H9 (cell line): ENCODE measurements at regions not wholly inside any gene's neighbourhood (a gene's known extent, or its start where the extent isn't known, plus 50 kb on each side); places are given as distances from the start of the nearest gene placed in this dataset.

Experiments
- DNase-seq: peaks from one replicate; pipeline ENCODE4 v3.0.0-alpha.2; 2017
- H2AFZ ChIP-seq: one replicate; pipeline ENCODE4 v1.6.1; 2013; ENCODE audit warnings: mild to moderate bottlenecking, low read length, control low read depth, moderate library complexity
- H2AK5ac ChIP-seq: 2 replicates; pipeline ENCODE4 v1.6.1; 2013; ENCODE audit warnings: low read length, control low read depth, mixed read lengths; ENCODE audit not compliant: insufficient read length
- H2BK120ac ChIP-seq: one replicate; pipeline ENCODE4 v1.6.1; 2013; ENCODE audit warnings: low read depth, mild to moderate bottlenecking, low read length, control low read depth, inconsistent platforms; ENCODE audit not compliant: poor library complexity, severe bottlenecking
- H2BK12ac ChIP-seq: 2 replicates; pipeline ENCODE4 v1.6.1; 2013; ENCODE audit warnings: low read length, control low read depth, mixed read lengths, low read depth; ENCODE audit not compliant: insufficient read length
- H2BK15ac ChIP-seq: 2 replicates; pipeline ENCODE4 v1.6.1; 2013; ENCODE audit warnings: low read depth, low read length, control low read depth
- H2BK20ac ChIP-seq: one replicate; pipeline ENCODE4 v1.6.1; 2013; ENCODE audit warnings: low read depth, mild to moderate bottlenecking, low read length, control low read depth, inconsistent platforms; ENCODE audit not compliant: poor library complexity, severe bottlenecking
- H2BK5ac ChIP-seq: 2 replicates; pipeline ENCODE4 v1.6.1; 2013; ENCODE audit warnings: low read length, control low read depth, mixed read lengths; ENCODE audit not compliant: insufficient read length
- H3K14ac ChIP-seq: 2 replicates; pipeline ENCODE4 v1.6.1; 2013; ENCODE audit warnings: low read length, control low read depth; ENCODE audit not compliant: insufficient read depth
- H3K18ac ChIP-seq: 2 replicates; pipeline ENCODE4 v1.6.1; 2013; ENCODE audit warnings: low read depth, mild to moderate bottlenecking, mixed read lengths, low read length, control low read depth; ENCODE audit not compliant: insufficient read length
- H3K23ac ChIP-seq: 2 replicates; pipeline ENCODE4 v1.6.1; 2013; ENCODE audit warnings: low read length, control low read depth, mixed read lengths, low read depth; ENCODE audit not compliant: insufficient read length
- H3K23me2 ChIP-seq: 2 replicates; pipeline ENCODE4 v1.6.1; 2013; ENCODE audit warnings: low read depth, mild to moderate bottlenecking, mixed read lengths, low read length, control low read depth; ENCODE audit not compliant: insufficient read length, poor library complexity, severe bottlenecking
- H3K27ac ChIP-seq: 2 replicates; pipeline ENCODE4 v1.5.1; 2013; ENCODE audit warnings: low read length, control low read depth, mixed read lengths, low read depth; ENCODE audit not compliant: insufficient read length
- H3K27me3 ChIP-seq: 2 replicates; pipeline ENCODE4 v1.6.1; 2013; ENCODE audit warnings: low read length, control low read depth, inconsistent platforms; ENCODE audit not compliant: insufficient read depth
- H3K4ac ChIP-seq: 2 replicates; pipeline ENCODE4 v1.6.1; 2013; ENCODE audit warnings: low read depth, mild to moderate bottlenecking, control low read depth, inconsistent platforms, low read length, moderate library complexity
- H3K4me1 ChIP-seq: 2 replicates; pipeline ENCODE4 v1.6.1; 2013; ENCODE audit warnings: low read length, control low read depth, inconsistent platforms; ENCODE audit not compliant: insufficient read depth
- H3K4me2 ChIP-seq: 2 replicates; pipeline ENCODE4 v1.6.1; 2013; ENCODE audit warnings: low read length, control low read depth, mixed read lengths; ENCODE audit not compliant: insufficient read length, insufficient read depth
- H3K56ac ChIP-seq: 2 replicates; pipeline ENCODE4 v1.6.1; 2013; ENCODE audit warnings: low read depth, mild to moderate bottlenecking, mixed read lengths, low read length, control low read depth; ENCODE audit not compliant: insufficient read length
- H3K79me1 ChIP-seq: 2 replicates; pipeline ENCODE4 v1.6.1; 2013; ENCODE audit warnings: low read depth, mild to moderate bottlenecking, moderate library complexity, low read length, control low read depth, inconsistent platforms; ENCODE audit not compliant: insufficient read depth, poor library complexity, severe bottlenecking
- H3K79me2 ChIP-seq: 2 replicates; pipeline ENCODE4 v1.6.1; 2013; ENCODE audit warnings: low read length, control low read depth, inconsistent platforms; ENCODE audit not compliant: insufficient read depth
- H3K9ac ChIP-seq: 2 replicates; pipeline ENCODE4 v1.6.1; 2013; ENCODE audit warnings: low read length, control low read depth, mixed read lengths; ENCODE audit not compliant: insufficient read length; ENCODE audit errors: extremely low read depth
- H3K9me3 ChIP-seq: one replicate; pipeline ENCODE4 v1.6.1; 2013; ENCODE audit warnings: low read depth, low read length, inconsistent platforms; ENCODE audit not compliant: control insufficient read depth
- H3T11ph ChIP-seq: one replicate; pipeline ENCODE4 v1.6.1; 2013; ENCODE audit warnings: mild to moderate bottlenecking, low read length, control low read depth, inconsistent platforms
- H4K20me1 ChIP-seq: one replicate; pipeline ENCODE4 v1.6.1; 2013; ENCODE audit not compliant: control insufficient read depth, insufficient read length, insufficient read depth
- H4K5ac ChIP-seq: 2 replicates; pipeline ENCODE4 v1.6.1; 2013; ENCODE audit warnings: low read depth, mild to moderate bottlenecking, mixed read lengths, low read length, control low read depth; ENCODE audit not compliant: insufficient read length
- H4K8ac ChIP-seq: replicated peaks from 2 replicates; pipeline ENCODE4 v1.6.1; 2013; ENCODE audit warnings: low read length, control low read depth, mixed read lengths, low read depth; ENCODE audit not compliant: insufficient read length
- H4K91ac ChIP-seq: 2 replicates; pipeline ENCODE4 v1.6.1; 2013; ENCODE audit warnings: low read depth, mild to moderate bottlenecking, moderate library complexity, mixed read lengths, low read length, control low read depth; ENCODE audit not compliant: insufficient read length
- H3K27ac Mint-ChIP-seq, 3 experiments: 2 replicates in 2 of 3; 3 replicates in 1 of 3; pipeline ENCODE4 v1.8.0; 2020 to 2021; ENCODE audit warnings: mixed read lengths in 3 of 3, mild to moderate bottlenecking in 1 of 3, moderate library complexity in 1 of 3
- H3K27me3 Mint-ChIP-seq: 2 replicates; pipeline ENCODE4 v1.8.0; 2021; ENCODE audit warnings: low read depth, mild to moderate bottlenecking, moderate library complexity, mixed read lengths
- H3K36me3 Mint-ChIP-seq, 3 experiments: 2 replicates in 2 of 3; 3 replicates in 1 of 3; pipeline ENCODE4 v1.8.0; 2020 to 2021; ENCODE audit warnings: low read depth in 3 of 3, mixed read lengths in 3 of 3; ENCODE audit not compliant: insufficient read depth in 1 of 3
- H3K4me1 Mint-ChIP-seq, 2 experiments: 2 replicates each; pipeline ENCODE4 v1.8.0; 2020; ENCODE audit warnings: mixed read lengths in 2 of 2
- H3K4me3 Mint-ChIP-seq, 2 experiments: 2 replicates in 1 of 2; 3 replicates in 1 of 2; pipeline ENCODE4 v1.8.0; 2020 to 2021; ENCODE audit warnings: mild to moderate bottlenecking in 2 of 2, mixed read lengths in 2 of 2, moderate library complexity in 1 of 2
- H3K9me3 Mint-ChIP-seq, 2 experiments: 2 replicates in 1 of 2; 3 replicates in 1 of 2; pipeline ENCODE4 v1.8.0; 2020; ENCODE audit warnings: mild to moderate bottlenecking in 2 of 2, mixed read lengths in 2 of 2, moderate library complexity in 1 of 2
- WGBS: extraction: QIAGEN DNeasy Blood & Tissue Kit; methylation state at CpG from one replicate; pipeline ENCODE4 v1.1.7; 2013; ENCODE audit warnings: missing lambda C conversion rate, low lambda C conversion rate, mixed read lengths; ENCODE audit not compliant: insufficient read length; ENCODE audit errors: extremely low coverage; 5-methylcytosine and 5-hydroxymethylcytosine counted together
- TF ChIP-seq, protein P1 (sequence below): fragments of 200-600 bp; sonication (generic); conservative IDR thresholded peaks from 3 replicates; pipeline ENCODE4 v1.8.0; 2021; ENCODE audit warnings: antibody characterized with exemption, mild to moderate bottlenecking

DNA sequence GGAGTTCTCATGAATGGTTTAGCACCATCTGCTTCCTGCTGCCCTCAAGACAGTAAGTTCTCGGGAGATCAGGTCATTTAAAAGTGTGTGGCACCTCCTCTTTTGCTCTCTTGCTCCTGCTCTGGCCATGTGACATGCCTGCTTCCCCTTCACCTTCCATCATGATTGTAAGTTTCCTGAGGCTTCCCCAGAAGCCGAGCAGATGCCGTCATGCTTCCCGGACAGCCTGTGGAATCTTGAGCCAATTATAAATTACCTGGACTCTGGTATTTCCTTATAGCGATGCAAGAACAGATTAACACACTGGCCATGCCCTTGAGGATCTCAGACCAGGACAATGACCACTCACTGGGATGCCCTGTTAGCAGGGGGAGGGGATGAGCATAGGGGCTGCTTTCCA, 212.3 kb downstream of the MATN1 start:
- H2BK15ac ChIP-seq: no peak overlapping the region
- no peak overlapping the region for H2AFZ ChIP-seq
- peak; percentile 17 for DNase-seq
- no peaks in the 10 kb centered on the region for H3K23me2 ChIP-seq
- H2BK5ac ChIP-seq: no peak overlapping the region
- H2BK12ac ChIP-seq: no peak overlapping the region
- no peak overlapping the region for H3K23ac ChIP-seq
- no peaks in the 10 kb centered on the region for H3K4me1 ChIP-seq
- no peak overlapping the region for H3K4me2 ChIP-seq
- H2BK20ac ChIP-seq: no peak overlapping the region
- H4K91ac ChIP-seq: no peak overlapping the region
- no peak overlapping the region for H3K18ac ChIP-seq
- no CpG with 5 or more reads among the region's 5 CpGs for WGBS
- no peaks in the 10 kb centered on the region for H3K79me1 ChIP-seq
- H3K79me2 ChIP-seq: no peaks in the 10 kb centered on the region
- no peaks in the 10 kb centered on the region for H4K20me1 ChIP-seq
- Mint-ChIP-seq H3K27ac (no peak overlapping the region; a peak in 1 of 7 replicates), H3K9me3 (no peaks in the 10 kb centered on the region; a peak in 1 of 5 replicates), H3K36me3 (no peaks in the 10 kb centered on the region), H3K27me3 (peaks cover 4% of the 10 kb centered on the region), H3K4me1 (peaks cover 29 to 38% of the 10 kb centered on the region in 2 experiments), H3K4me3 (no peak overlapping the region; a peak in 1 of 5 replicates)
- no peak overlapping the region for H4K5ac ChIP-seq
- no peak overlapping the region for H3K4ac ChIP-seq
- H3K56ac ChIP-seq: no peak overlapping the region
- no peak overlapping the region for H2AK5ac ChIP-seq
- no peak overlapping the region for H3K9ac ChIP-seq
- no peak overlapping the region for H4K8ac ChIP-seq
- no peak overlapping the region for H3T11ph ChIP-seq
- no peak overlapping the region for H3K27ac ChIP-seq
- no peaks in the 10 kb centered on the region for H3K27me3 ChIP-seq
- no peak overlapping the region for H2BK120ac ChIP-seq
- TF ChIP-seq, protein P1, sequence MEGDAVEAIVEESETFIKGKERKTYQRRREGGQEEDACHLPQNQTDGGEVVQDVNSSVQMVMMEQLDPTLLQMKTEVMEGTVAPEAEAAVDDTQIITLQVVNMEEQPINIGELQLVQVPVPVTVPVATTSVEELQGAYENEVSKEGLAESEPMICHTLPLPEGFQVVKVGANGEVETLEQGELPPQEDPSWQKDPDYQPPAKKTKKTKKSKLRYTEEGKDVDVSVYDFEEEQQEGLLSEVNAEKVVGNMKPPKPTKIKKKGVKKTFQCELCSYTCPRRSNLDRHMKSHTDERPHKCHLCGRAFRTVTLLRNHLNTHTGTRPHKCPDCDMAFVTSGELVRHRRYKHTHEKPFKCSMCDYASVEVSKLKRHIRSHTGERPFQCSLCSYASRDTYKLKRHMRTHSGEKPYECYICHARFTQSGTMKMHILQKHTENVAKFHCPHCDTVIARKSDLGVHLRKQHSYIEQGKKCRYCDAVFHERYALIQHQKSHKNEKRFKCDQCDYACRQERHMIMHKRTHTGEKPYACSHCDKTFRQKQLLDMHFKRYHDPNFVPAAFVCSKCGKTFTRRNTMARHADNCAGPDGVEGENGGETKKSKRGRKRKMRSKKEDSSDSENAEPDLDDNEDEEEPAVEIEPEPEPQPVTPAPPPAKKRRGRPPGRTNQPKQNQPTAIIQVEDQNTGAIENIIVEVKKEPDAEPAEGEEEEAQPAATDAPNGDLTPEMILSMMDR: no peak
- no peaks in the 10 kb centered on the region for H3K9me3 ChIP-seq
- no peak overlapping the region for H3K14ac ChIP-seq
